Keratinocyte (primary cell): ENCODE measurements at regions not wholly inside any gene's neighbourhood (a gene's known extent, or its start where the extent isn't known, plus 50 kb on each side); places are given as distances from the start of the nearest gene placed in this dataset.

Experiments
- EZH2 ChIP-seq: IDR thresholded peaks from one replicate; pipeline ENCODE4 v1.6.1; 2012; ENCODE audit warnings: inconsistent platforms, mild to moderate bottlenecking, low read length, moderate library complexity
- TF ChIP-seq, protein P1 (sequence below), 3 experiments: IDR thresholded peaks in 1 of 3; conservative IDR thresholded peaks in 1 of 3; optimal IDR thresholded peaks in 1 of 3; 2 replicates in 2 of 3; 3 replicates in 1 of 3; pipeline versions ENCODE3 to v1.5.1; 2011; ENCODE audit warnings: low read length in 3 of 3, mild to moderate bottlenecking in 3 of 3, moderate library complexity in 2 of 3, control low read depth in 1 of 3, inconsistent platforms in 1 of 3; ENCODE audit not compliant: insufficient read depth in 2 of 3; ENCODE audit errors: extremely low read depth in 1 of 3

DNA sequence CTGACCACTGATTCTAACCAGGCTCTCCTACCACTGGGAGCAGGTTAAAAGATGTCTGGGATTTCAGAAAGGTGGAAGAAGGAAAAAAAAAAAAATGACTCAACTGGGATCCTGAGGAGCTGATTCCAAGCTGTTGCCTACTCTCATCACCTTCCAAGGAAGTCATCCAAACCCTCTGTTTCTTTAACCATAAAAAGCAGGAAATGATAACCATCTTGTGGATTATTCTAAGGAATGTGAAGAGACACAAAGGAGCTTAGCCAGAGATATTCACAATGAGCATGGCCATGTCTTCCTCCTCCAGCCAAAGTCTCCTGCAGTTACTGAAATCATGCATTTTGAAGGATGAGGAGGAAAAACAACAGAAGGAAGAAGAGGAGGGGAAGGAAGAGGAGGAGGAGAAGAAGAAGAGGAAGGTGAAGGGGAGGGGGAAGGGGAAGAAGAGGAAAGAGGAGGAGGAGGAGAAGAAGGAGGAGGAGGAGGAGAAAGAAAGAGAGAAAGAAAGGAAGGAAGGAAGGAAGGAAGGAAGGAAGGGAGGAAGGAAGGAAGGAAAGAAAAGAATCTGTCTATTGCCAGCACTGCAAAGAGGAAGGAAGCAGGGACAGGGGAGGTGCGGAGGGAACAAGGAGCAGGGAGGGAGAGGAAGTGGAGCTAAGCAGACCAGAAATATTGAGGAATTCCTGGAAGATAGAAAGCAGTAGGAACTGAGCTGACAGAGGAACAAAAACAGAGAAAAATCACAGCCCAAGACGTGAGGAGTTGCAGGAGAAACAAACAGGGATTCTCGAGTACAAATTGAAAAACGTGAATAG is 229.2 kb downstream of the UACA start:
- TF ChIP-seq, protein P1, sequence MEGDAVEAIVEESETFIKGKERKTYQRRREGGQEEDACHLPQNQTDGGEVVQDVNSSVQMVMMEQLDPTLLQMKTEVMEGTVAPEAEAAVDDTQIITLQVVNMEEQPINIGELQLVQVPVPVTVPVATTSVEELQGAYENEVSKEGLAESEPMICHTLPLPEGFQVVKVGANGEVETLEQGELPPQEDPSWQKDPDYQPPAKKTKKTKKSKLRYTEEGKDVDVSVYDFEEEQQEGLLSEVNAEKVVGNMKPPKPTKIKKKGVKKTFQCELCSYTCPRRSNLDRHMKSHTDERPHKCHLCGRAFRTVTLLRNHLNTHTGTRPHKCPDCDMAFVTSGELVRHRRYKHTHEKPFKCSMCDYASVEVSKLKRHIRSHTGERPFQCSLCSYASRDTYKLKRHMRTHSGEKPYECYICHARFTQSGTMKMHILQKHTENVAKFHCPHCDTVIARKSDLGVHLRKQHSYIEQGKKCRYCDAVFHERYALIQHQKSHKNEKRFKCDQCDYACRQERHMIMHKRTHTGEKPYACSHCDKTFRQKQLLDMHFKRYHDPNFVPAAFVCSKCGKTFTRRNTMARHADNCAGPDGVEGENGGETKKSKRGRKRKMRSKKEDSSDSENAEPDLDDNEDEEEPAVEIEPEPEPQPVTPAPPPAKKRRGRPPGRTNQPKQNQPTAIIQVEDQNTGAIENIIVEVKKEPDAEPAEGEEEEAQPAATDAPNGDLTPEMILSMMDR (optimal IDR thresholded peaks at IDR 0.05 in 1 of 3, IDR thresholded peaks at IDR 0.05 in 1 of 3, conservative IDR thresholded peaks at IDR 0.05 in 1 of 3; ENCODE audit: extremely low read depth in 1 of 3, insufficient read depth in 2 of 3, low read length in 3 of 3) = no peak
- no peak for TF ChIP-seq EZH2
